GM12865 (cell line): ENCODE measurements at regions not wholly inside any gene's neighbourhood (a gene's known extent, or its start where the extent isn't known, plus 50 kb on each side); places are given as distances from the start of the nearest gene placed in this dataset.

ENCODE experiments used
- DNase-seq: peaks from one replicate; pipeline ENCODE4 v3.0.0; 2010; ENCODE audit warnings: low read depth
- H3K4me3 ChIP-seq: 2 replicates; pipeline ENCODE4 v1.5.1; 2011; ENCODE audit warnings: mild to moderate bottlenecking, low read depth, low read length, control low read depth
- CTCF ChIP-seq: IDR thresholded peaks from 2 replicates; pipeline ENCODE4 v1.5.1; 2011; ENCODE audit warnings: low read length, control low read depth, low read depth, inconsistent platforms; ENCODE audit not compliant: insufficient read depth; ENCODE audit errors: missing control alignments

GRCh38 chr9:28707616-28708015 lies 1134.3 kb upstream of the C9orf72 start:
- no peak for DNase-seq
- no peak for TF ChIP-seq CTCF
- no peak overlapping the region for H3K4me3 ChIP-seq

- no peak for DNase-seq
- no peak for TF ChIP-seq CTCF
- no peak overlapping the region for H3K4me3 ChIP-seq
Observed at GRCh38 chr9:28714188-28714587, 1140.9 kb upstream of the C9orf72 start.

GRCh38 chr9:28718226-28718625 lies 1144.9 kb upstream of the C9orf72 start:
- TF ChIP-seq CTCF: no peak
- H3K4me3 ChIP-seq: no peak overlapping the region
- no peak for DNase-seq

- H3K4me3 ChIP-seq: no peak overlapping the region
- DNase-seq: no peak
Observed at GRCh38 chr9:28720746-28721145, 1147.5 kb upstream of the C9orf72 start.

GRCh38 chr9:28730111-28730510 lies 1156.8 kb upstream of the C9orf72 start:
- TF ChIP-seq CTCF: no peak
- H3K4me3 ChIP-seq: no peak overlapping the region
- DNase-seq: no peak

More at GRCh38 chr9:28720746-28721145, 1147.5 kb upstream of the C9orf72 start:
- no peak for TF ChIP-seq CTCF

GRCh38 chr9:28735738-28736342 lies 1162.6 kb upstream of the C9orf72 start:
- no peak for DNase-seq
- TF ChIP-seq CTCF: no peak
- no peak overlapping the region for H3K4me3 ChIP-seq

- TF ChIP-seq CTCF: no peak
- no peak for DNase-seq
- no peak overlapping the region for H3K4me3 ChIP-seq
Observed at GRCh38 chr9:28741459-28741858, 1168.2 kb upstream of the C9orf72 start.
